HuH-7 (cell line): ENCODE measurements at regions not wholly inside any gene's neighbourhood (a gene's known extent, or its start where the extent isn't known, plus 50 kb on each side); places are given as distances from the start of the nearest gene placed in this dataset.
"Not testable (repeated sequence)": the region's sequence is repeated elsewhere in the genome, so short reads cannot be mapped to it uniquely, and the experiment has no call there.

Source experiments
- DNase-seq: peaks from one replicate; pipeline ENCODE4 v3.0.0; 2011; ENCODE audit warnings: low spot score

DNA sequence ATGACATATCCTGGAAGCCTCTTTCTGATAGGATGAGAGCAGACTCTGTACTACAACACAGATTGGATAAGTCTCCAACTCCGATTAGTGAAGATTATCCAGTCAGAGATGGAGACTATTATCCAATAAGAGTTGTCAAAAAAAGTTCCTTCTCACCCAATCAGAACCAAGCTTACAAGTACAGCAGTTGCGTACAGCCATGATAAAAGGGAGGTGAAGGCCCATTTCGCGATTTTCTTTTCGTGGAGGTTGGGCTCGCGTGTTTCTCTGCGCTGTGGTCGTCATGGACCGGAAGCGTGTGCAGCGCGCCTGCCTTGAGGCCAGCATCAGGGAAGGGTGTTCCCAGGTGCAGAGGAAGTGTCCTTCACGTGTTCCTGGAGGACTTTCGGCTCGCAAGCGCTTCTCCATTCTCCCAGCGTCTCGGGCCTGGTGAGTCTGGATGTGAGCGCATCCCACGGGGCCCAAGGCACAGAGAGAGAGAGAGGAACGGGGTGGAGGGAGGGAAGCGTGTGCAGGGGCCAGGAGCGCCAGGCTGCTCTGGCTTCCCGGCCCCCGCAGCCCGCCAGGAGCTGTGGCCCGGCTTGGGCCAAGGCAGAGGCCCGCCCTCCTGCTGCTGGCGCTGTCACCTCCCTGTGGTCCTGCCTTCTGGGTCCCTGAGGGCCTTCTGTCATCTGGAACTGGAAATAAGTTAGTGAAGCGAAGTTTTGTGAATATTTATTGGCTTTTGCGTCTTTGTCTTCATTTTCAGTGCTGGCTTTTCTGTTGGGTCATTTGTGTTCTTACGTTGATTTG, 53.9 kb downstream of the CDRT15L2 start:
- DNase-seq, result not testable (repeated sequence)

DNA sequence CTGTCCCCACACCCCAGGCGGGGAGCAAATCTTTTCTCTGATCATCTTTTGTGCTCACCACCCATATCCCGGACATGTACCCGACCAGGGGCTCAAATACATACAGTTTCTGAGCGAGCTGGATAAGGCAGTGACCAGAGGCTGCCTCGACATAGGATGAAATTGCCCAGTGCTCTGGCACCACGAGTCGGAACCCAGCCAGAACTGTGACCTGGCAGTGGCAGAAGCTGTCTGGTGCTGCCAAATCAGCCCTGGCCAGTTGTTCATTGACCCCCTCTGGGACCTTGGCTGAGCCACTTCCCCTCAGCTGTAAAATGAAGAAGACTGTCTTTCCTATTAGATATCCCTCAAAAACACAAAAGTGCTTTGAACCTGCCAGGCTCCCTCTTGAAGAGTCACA, 60.6 kb downstream of the CDRT15L2 start:
- DNase-seq, result not testable (repeated sequence)

DNA sequence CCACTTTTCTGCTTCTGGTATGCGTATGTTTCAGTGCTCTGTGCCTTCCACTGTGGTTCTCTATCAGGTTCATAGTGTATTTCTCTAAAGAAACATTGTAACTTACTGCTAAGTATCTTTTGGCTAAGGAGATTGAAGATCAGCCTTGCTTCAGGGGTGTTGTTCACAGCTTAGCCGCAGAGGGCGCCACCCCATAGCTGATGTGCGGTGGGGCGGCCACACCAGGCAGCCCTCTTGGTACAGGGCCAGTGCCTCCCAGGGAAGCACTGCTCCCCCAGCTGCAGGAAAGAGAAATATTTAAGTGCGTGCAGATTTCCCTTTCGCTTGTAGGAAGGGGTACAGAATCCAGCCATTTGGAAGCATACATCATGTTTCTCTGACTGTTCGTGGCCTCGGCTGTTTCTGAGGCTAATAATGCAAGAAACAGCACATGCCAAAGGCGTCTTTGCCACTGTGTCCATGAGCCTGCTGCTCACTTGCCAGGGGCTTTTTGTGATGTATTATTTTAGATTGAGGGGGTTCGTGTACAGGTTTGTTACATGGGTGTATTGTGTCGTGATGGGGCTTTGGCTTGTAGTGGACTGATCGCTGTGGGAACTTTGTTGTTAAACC, 67.2 kb downstream of the CDRT15L2 start:
- DNase-seq, result not testable (repeated sequence)

DNA sequence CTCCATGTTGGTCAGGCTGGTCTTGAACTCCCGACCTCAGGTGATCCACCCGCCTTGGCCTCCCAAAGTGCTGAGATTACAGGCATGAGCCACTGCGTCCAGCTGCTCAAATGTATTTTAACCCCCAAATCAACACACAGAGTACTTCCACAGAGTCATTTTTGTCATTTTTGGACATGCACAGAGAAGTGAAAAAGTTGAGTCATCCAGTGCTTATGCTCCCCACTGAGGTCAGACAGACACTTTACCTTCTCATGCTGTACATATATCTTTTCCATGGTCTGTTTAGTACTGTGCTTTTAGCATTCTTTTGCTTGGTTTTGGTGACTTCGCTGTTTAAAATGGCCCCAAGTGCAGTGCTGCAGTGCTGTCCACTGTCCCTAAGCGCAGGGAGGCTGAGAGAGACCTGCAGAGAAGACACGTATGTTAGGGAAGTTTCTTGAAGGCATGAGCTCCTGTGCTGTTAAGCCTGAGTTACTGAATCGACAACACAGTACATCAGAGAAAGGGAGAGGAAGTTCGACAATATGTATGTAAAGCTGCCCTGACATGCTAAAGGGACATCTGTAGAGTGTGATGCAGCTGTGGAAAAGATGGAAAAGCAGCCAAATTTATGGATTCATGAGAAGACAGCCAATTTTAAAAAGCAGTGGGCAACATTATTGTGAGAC, 69.7 kb downstream of the CDRT15L2 start:
- DNase-seq, result not testable (repeated sequence)

DNA sequence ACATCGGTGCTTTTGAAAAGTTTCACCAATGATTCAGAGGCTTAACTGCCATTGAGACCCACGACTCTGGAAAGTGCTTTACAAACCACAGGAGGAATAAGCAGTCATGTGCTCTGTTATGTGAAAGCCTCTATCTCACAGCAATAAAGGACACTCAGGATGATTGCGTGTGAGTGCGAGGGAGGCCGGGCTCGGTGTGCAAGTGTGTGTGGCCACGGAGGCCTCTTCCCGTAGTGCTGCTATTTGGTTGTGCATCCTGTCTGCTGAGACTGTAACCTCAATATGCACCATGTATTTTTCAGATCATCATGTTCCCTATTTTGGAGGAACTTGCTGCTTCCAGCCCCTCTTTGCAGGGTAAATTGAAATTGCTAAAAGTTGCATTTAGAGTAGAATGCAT, 71.5 kb downstream of the CDRT15L2 start:
- DNase-seq, result not testable (repeated sequence)

DNA sequence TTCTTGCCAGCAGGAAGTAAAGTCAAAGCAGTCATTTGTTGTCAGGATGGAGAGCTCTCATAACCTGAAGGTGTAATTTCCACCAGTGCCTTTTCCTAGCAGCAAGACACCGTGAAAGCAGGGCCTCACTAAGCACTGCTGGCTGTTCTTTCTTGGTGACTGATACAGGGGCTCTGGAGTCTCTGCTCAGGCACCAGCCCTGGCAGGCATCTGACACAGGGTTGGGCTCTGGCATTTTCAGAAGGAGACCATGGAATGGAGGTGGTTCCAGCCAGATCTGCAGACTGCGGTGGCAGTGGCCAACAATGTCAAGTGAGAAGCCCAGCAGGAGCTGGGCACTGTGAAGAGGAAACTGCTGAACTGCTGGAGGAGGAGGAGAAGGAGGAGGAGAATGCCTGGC, 72.2 kb downstream of the CDRT15L2 start:
- DNase-seq, result not testable (repeated sequence)

DNA sequence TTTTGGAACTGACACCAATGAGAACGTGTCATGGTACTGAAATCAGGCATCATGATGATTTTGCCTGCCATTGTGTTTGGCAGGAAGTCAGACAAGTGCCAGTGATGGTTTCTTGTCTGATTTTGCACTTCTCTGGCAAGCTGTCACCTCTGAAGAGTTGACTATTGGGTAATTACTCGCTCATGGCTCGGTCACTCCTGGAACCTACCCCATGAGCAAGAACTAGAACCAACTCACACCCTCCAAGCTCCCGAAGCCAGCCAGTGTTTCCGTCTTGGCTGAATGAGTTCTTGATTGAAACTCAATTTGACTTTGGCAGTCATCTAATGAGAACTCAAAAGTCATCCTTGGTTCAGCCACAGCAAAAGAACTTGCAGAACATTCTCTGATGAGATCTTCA, 73.9 kb downstream of the CDRT15L2 start:
- DNase-seq, result not testable (repeated sequence)

DNA sequence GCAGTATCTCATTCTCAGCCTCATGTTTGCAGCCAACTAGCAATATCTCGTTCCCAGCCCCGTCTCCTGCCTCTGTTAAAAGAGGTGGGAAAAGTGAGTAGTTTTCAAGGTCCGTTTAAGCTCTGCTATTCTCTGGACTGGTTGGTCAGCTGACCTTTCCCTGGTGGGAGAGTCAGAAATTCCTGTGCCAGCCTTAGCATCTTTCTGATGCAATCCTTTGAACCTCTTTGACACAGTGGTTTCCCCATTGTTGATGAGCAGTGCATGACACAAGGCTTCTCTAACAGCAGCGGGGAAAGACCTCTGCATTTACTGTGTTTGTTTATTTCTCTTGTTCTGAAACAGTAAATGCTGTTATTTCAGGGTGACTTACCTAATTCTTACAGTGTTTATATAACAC, 74.6 kb downstream of the CDRT15L2 start:
- DNase-seq, result not testable (repeated sequence)

DNA sequence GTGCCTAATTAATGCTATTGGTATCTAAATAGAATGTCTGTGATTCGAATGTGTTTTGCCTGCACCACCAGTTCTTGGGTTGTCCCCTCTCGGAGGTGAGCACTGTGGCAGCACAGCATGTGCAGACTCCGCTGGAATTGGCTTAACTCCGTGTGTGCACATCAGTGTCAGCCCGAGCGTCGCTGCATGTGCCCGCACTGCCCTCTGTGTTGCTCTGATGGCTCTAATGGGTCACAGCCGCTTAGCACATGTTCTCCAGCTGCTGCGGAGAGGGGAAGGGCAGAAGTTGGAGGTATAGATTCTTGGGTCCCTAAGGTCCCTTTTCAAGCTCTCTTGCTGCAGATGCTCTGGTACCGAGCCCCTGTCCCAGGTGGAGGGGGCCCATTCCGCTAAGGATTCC, 75.1 kb downstream of the CDRT15L2 start:
- DNase-seq, result not testable (repeated sequence)

DNA sequence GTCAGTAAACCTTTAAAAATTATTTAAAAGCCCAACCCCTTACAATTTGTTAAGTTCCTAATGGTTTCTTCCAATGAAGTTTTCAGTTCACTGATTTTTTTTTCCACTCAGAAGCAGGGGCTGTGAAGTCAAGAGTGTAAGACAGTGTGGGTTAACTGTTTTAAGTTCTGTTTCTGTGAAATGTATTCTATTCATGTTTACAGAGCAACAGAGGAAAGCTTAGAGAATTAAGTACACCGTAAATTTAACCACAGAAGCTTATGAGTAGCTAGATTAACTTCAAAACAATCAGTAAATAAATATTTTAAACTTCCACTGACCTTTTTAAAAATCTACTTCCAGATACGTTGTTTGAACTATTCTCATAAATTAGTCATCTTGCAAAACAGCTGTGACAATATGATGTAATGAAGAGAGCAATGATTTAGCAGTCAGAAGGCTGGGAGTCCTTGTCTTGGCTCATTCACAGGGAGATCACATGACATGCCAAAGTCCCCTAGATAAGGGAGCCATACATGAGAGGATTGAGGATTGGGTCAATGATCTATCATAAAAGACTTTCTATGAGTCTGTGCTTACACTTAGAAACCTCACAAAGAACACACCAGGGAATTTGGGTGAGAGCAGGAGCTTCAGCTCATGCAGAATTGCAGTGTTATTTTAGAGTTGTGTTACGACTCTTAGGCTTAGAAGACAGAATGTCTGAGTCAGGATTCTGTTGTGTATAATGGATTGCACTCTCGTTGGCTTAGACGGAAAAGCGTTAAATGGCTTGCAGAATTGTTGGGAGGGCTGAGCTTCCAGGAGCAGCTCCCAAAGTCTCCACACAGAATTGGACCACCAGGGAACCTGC, 85.8 kb downstream of the CDRT15L2 start:
- not testable (repeated sequence) for DNase-seq

DNA sequence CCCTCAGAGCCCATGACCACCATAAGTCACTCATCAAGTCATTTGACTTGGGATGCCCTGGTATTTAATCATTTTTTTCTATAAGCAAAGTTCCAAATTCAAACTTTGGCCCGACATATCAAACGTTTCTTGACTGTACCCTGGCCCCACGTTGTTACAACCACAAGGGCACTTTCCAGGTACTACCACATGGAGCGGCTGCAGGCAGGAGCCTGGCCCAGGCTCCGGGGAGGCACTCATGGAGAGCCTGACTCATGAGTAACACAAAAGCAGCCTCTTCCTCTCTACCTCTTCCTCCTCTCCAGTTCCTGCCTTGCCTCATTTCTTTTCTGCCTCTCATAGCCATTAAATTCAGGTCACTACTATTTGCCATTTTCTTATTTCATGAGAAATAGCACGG, 87.2 kb downstream of the CDRT15L2 start:
- peak; percentile 1 for DNase-seq

DNA sequence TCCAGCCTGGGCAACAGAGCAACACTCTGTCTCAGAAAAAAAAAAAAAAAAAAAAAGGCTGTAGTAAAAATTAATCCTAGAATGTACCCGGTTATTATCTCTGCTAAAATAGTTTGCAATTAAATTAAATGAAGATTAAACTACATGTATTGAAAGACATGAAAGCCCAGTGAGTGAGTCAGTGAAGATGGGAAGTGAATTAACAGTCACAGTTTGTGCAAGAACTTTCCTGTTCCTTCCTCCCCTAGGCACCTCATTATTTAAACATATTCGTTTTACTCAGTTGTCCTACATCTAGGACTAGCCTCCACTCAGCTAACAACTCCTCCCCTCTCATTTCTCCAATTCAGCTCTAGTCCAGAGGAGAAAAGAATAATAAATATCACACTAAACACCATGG, 88.2 kb downstream of the CDRT15L2 start:
- not testable (repeated sequence) for DNase-seq

DNA sequence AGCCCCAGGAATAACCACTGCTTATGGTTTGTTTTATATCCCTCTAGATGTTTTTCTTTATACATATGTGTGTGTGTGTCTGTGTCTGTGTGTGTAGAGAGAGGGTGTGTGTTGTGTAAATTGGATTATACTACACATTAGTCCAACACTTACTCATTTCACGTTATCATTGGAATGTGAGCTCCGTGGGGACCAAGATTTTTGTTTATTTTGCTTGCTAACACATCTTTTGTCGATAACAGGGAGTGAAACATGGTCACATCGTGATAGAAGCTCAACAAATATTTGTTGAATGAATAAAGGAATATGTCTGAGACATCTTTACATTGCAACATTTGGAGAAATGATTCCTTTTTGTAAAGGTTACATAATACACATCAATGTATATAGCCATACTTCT, 88.8 kb downstream of the CDRT15L2 start:
- DNase-seq, result not testable (repeated sequence)

DNA sequence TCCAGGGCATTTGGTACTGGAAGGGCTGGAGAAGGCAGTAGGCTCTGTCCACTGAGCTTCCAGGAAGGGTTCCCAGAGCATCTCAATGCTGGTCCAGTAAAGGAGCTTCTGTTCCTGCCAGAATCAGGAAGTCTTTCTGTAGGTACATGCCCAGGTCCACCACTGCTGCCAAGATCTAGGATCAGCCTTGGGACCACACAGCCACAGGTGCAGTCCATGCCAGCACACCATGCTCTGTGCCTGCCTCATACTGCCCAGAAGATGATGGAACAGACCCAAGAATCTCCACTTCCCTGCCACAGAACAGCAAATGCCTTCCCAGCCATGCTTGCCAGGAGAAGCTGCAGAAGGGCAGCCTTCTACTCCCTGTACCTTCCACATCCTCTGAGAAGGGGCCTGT, 89.3 kb downstream of the CDRT15L2 start:
- not testable (repeated sequence) for DNase-seq

DNA sequence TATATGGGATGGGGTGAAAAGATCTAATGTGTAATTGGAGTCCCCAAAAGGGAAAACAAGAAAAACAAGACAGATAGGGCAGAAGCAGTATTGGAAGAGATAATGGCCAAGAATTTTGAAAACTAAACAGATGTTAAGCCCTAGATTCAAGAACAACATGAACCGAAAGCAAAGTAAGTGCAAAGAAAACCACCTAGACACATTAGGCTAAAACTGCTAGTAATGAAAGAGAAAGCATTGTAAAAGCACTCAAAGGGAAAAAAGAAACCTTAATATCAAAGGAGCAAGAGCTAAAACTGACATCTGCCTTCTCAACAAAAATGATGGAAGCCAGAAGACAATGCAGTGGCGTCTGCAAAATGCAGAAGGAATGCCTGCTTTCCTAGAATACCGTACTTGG, 91.0 kb downstream of the CDRT15L2 start:
- not testable (repeated sequence) for DNase-seq

DNA sequence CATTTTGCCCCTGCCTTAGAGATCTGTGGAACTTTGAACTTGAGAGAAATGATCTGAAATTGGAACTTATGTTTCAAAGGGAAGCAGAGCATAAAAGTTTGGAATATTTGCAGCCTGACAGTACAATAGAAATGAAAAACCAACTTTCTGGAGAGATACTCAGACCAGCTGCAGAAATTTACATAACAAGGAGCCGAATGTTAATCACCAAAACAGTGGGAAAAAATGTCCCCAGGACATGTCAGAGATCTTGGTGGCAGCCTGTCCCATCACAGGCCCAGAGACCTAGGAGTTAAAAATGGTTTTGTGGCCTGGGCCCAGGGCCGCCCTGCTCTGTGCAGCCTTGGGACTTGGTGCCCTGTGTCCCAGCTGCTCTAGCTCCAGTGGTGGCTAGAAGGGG, 94.8 kb downstream of the CDRT15L2 start:
- DNase-seq, result not testable (repeated sequence)

DNA sequence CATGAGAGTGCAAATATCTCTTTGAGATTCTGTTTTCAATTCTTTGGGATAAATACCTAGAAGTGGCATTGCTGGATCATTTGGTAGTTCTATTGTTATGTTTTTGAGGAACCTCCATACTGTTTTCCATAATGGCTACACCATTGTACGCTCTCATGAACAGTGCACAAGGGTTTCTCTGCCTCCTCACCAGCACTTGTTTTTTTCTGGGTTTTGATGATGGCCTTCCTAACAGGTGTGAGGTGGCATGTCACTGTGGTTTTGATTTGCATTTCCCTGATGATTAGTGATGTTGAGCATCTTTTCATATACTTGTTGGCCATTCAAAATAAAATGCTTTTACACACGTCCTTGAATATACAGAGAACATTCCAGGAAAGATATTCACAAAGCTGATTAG, 96.2 kb downstream of the CDRT15L2 start:
- DNase-seq, result not testable (repeated sequence)

DNA sequence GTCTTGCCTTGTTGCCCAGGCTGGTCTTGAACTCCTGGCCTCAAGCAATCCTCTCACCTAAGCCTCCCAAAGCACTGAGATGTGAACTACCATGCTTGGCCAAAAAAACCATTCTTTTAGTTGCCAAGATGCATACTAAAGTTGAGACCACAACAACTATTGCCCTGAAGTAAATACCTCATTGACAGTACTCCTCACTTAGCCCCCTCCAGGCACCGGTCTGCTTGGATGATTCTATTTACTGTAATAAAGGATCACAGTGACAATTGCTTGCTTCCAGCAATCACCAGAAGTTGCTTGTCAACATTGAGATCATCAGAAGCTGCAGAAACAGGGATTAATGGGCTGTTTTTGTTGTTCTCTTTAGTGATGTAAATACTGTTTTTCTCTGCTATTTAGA, 97.1 kb downstream of the CDRT15L2 start:
- not testable (repeated sequence) for DNase-seq

DNA sequence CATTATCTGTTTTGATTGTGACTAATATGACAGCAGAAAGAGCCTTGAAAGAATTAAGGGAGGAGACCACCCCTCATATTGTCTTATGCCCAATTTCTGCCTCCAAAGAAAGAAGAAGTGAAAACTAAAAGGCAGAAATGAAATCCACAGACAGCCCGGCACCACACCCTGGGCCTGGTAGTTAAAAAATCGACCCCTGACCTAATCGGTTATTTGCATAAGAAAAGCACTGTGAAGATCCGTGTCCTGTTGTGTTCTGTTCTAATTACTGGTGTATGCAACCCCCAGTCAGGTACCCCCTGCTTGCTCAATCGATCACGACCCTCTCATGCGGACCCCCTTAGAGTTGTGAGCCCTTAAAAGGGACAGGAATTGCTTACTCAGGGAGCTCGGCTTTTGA, 97.9 kb downstream of the CDRT15L2 start:
- not testable (repeated sequence) for DNase-seq

DNA sequence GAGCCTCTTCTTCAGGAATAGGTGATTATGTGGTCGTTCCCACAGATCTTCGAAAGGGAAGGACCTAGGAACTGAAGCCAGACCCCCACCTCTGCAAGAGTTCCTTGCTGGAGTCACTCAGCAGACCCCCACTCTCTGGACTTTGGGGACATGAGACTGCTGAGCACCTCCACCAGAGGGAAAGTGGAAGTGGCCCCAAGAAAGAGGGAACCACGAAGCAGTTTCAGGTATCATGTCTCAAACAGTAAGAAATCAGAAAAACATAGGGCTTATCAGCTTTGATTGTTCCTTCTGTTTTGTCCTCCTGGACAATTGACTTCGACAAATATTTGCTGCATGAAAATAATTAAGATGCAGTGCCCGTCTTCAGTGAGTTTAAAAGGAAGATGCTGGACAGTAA, 98.9 kb downstream of the CDRT15L2 start:
- DNase-seq, result not testable (repeated sequence)

DNA sequence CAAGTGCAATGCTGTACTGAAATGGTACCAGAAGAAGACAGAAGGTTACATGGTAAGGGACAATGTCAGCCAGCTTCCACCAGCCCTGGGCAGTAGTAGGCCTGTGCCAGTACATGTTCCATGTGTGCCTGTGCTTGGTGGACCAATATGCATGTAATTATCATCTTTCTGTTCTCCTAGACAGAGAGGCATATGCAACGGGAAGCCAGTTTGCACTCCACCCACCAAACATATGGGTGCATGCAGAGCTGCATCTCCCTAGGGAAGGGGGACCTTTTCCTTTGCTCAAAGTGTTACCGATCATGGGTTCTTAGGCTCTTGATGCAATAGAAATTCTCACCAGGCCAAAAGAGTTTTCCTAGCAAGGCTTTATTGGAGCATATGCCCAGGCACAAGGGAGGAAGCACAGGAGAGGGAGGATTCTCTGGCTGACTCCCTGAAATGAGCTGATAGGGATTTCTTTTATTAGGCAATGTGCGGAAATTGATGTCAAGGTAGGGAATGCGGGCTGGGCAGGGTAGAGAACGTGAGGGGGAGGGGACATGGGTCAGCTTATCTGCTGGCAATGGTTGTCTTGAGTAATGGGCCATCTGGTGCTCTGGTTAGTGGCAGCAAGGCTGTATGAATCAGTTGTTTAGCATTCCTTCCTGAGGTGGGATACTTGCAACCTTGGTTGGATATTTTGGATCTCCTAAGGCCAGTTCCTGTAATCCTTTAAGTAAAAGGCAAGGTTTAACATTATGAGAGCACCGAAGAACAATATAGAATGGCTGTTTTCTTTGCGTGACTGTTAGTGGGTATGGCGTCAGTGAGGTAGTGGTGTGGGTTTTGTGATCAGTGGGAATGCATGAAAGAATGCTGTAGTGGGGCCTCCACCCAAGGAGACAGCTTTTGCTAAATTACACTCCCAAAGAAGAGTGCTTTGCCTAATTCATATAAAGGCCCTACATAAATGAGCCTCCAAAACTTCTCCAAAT, 102.5 kb downstream of the CDRT15L2 start:
- DNase-seq, result not testable (repeated sequence)
